ENCODE measurements at regions not wholly inside any gene's neighbourhood (a gene's known extent, or its start where the extent isn't known, plus 50 kb on each side); places are given as distances from the start of the nearest gene placed in this dataset.

GRCh38 chr12:103177639-103178255 is 220.3 kb downstream of the ASCL1 start:
- no peak overlapping the region for H3K27ac ChIP-seq (ENCODE audit: low read depth, low read length)
- no peak overlapping the region for H2AFZ ChIP-seq (ENCODE audit: low read depth, low read length, poor library complexity, severe bottlenecking)
- H3K9ac ChIP-seq (ENCODE audit: low read length): no peak overlapping the region
- H3K4me1 ChIP-seq (ENCODE audit: control insufficient read depth in 1 of 2, insufficient read depth in 2 of 2, low read length in 2 of 2): no peaks in the 10 kb centered on the region
- no TSS peak for BruUV-seq (replicated peaks)
- no peak for DNase-seq (ENCODE audit: low read depth, low spot score)
- H3K79me2 ChIP-seq (ENCODE audit: insufficient read depth, low read length): no peaks in the 10 kb centered on the region
- H3K27me3 ChIP-seq (ENCODE audit: insufficient read depth, low read length): no peaks in the 10 kb centered on the region
- H3K4me2 ChIP-seq (ENCODE audit: low read length): no peak overlapping the region
- intact Hi-C loops (cut with micrococcal nuclease): no loop called here
- no peak for ATAC-seq
- H3K9me2 ChIP-seq (ENCODE audit: insufficient read depth): no peaks in the 10 kb centered on the region
- TF ChIP-seq ELF1 (IDR thresholded peaks at IDR 0.05; ENCODE audit: borderline replicate concordance, low read depth) (no peak), JUND (IDR thresholded peaks at IDR 0.05) (no peak), ZNF274 (IDR thresholded peaks at IDR 0.05; ENCODE audit: low read depth, low read length) (no peak)
- H3K36me3 ChIP-seq (ENCODE audit: control insufficient read depth in 1 of 2, insufficient read depth in 2 of 2, low read length in 2 of 2): no peaks in the 10 kb centered on the region
- H3K9me3 ChIP-seq (ENCODE audit: control insufficient read depth in 1 of 2, insufficient read depth in 1 of 2, low read depth in 1 of 2, low read length in 2 of 2): no peaks in the 10 kb centered on the region
- H3K4me3 ChIP-seq (replicated peaks in 1 of 2; ENCODE audit: low read depth in 1 of 2, low read length in 2 of 2): no peak overlapping the region
- H4K20me1 ChIP-seq (ENCODE audit: insufficient read depth): no peaks in the 10 kb centered on the region
- ChIA-PET POLR2A (no interaction called here), CTCF (no interaction called here), RAD21 (ENCODE audit: low non-redundant PET in 1 of 2, low total read pairs in 2 of 2, uncharacterized antibody in 2 of 2, unreplicated experiment in 2 of 2) (no interaction called here)

GRCh38 chr12:103178366-103179080 is 221.0 kb downstream of the ASCL1 start:
- POLR2A ChIA-PET: no interaction called here
- H3K4me2 ChIP-seq (ENCODE audit: low read length): no peak overlapping the region
- H3K9me3 ChIP-seq (ENCODE audit: control insufficient read depth in 1 of 2, insufficient read depth in 1 of 2, low read depth in 1 of 2, low read length in 2 of 2): no peaks in the 10 kb centered on the region
- no peak overlapping the region for H2AFZ ChIP-seq (ENCODE audit: low read depth, low read length, poor library complexity, severe bottlenecking)
- H3K27ac ChIP-seq (ENCODE audit: low read depth, low read length): no peak overlapping the region
- BruUV-seq (replicated peaks): no TSS peak
- no peak for DNase-seq (ENCODE audit: low read depth, low spot score)
- H3K4me3 ChIP-seq (replicated peaks in 1 of 2; ENCODE audit: low read depth in 1 of 2, low read length in 2 of 2): no peak overlapping the region
- CTCF ChIA-PET: no interaction called here
- RAD21 ChIA-PET (ENCODE audit: low non-redundant PET in 1 of 2, low total read pairs in 2 of 2, uncharacterized antibody in 2 of 2, unreplicated experiment in 2 of 2): no interaction called here
- ATAC-seq: no peak
- H3K9ac ChIP-seq (ENCODE audit: low read length): no peak overlapping the region
- no peaks in the 10 kb centered on the region for H3K79me2 ChIP-seq (ENCODE audit: insufficient read depth, low read length)
- no peaks in the 10 kb centered on the region for H3K4me1 ChIP-seq (ENCODE audit: control insufficient read depth in 1 of 2, insufficient read depth in 2 of 2, low read length in 2 of 2)
- no peaks in the 10 kb centered on the region for H3K27me3 ChIP-seq (ENCODE audit: insufficient read depth, low read length)
- no peaks in the 10 kb centered on the region for H3K9me2 ChIP-seq (ENCODE audit: insufficient read depth)
- H4K20me1 ChIP-seq (ENCODE audit: insufficient read depth): no peaks in the 10 kb centered on the region
- no peak for TF ChIP-seq ZBTB33 (IDR thresholded peaks at IDR 0.05; ENCODE audit: extremely low read depth, insufficient replicate concordance, low read length)
- TF ChIP-seq SP1 (IDR thresholded peaks at IDR 0.05; ENCODE audit: low read depth): no peak
- no peak for TF ChIP-seq EZH2phosphoT487 (IDR thresholded peaks at IDR 0.05; ENCODE audit: borderline replicate concordance)
- no peak for TF ChIP-seq EZH2 (IDR thresholded peaks at IDR 0.05)
- intact Hi-C loops (cut with micrococcal nuclease): no loop called here
- H3K36me3 ChIP-seq (ENCODE audit: control insufficient read depth in 1 of 2, insufficient read depth in 2 of 2, low read length in 2 of 2): no peaks in the 10 kb centered on the region

All from HCT116 (cell line).